ENCODE measurements at regions not wholly inside any gene's neighbourhood (a gene's known extent, or its start where the extent isn't known, plus 50 kb on each side); places are given as distances from the start of the nearest gene placed in this dataset.

GRCh38 chr1:208333676-208334075 is 89.5 kb upstream of the PLXNA2 start:
- H3K4me3 ChIP-seq (ENCODE audit: low read length in 3 of 3) = no peak overlapping the region
- no peaks in the 10 kb centered on the region for H3K9me3 ChIP-seq (ENCODE audit: control insufficient read depth in 2 of 3, insufficient read depth in 1 of 3, low read length in 3 of 3)
- intact Hi-C loops (cut with DNase I) = no loop called here
- H3K27me3 ChIP-seq (ENCODE audit: control insufficient read depth, insufficient read depth, low read length) = no peaks in the 10 kb centered on the region
- TF ChIP-seq CTCF (IDR thresholded peaks at IDR 0.05; ENCODE audit: borderline replicate concordance, extremely low read depth, insufficient read depth) = no peak
- DNase-seq (no peak), FAIRE-seq (no peak)
- H3K9ac ChIP-seq (ENCODE audit: low read length in 3 of 3) = no peak overlapping the region
- no peaks in the 10 kb centered on the region for H3K4me1 ChIP-seq (ENCODE audit: control insufficient read depth in 2 of 3, insufficient read depth in 2 of 3, low read depth in 1 of 3, low read length in 3 of 3)
- no peak overlapping the region for H3K27ac ChIP-seq (ENCODE audit: low read depth in 2 of 2, low read length in 2 of 2)
- no peaks in the 10 kb centered on the region for H3K36me3 ChIP-seq (ENCODE audit: control insufficient read depth in 2 of 3, insufficient read depth in 3 of 3, low read length in 3 of 3)

- no peak overlapping the region for H3K9ac ChIP-seq (ENCODE audit: low read length in 3 of 3)
- H3K9me3 ChIP-seq (ENCODE audit: control insufficient read depth in 2 of 3, insufficient read depth in 1 of 3, low read length in 3 of 3) = no peaks in the 10 kb centered on the region
- H3K27ac ChIP-seq (ENCODE audit: low read depth in 2 of 2, low read length in 2 of 2) = no peak overlapping the region
Observed at GRCh38 chr1:208335371-208336136, 91.4 kb upstream of the PLXNA2 start.

GRCh38 chr1:208336137-208336518 is 91.9 kb upstream of the PLXNA2 start:
- Histone ChIP-seq H3K27ac (ENCODE audit: low read depth in 2 of 2, low read length in 2 of 2) (no peak overlapping the region), H3K27me3 (ENCODE audit: control insufficient read depth, insufficient read depth, low read length) (no peaks in the 10 kb centered on the region), H3K9ac (ENCODE audit: low read length in 3 of 3) (no peak overlapping the region), H3K9me3 (ENCODE audit: control insufficient read depth in 2 of 3, insufficient read depth in 1 of 3, low read length in 3 of 3) (no peaks in the 10 kb centered on the region), H3K36me3 (ENCODE audit: control insufficient read depth in 2 of 3, insufficient read depth in 3 of 3, low read length in 3 of 3) (no peaks in the 10 kb centered on the region), H3K4me1 (ENCODE audit: control insufficient read depth in 2 of 3, insufficient read depth in 2 of 3, low read depth in 1 of 3, low read length in 3 of 3) (no peaks in the 10 kb centered on the region), H3K4me3 (ENCODE audit: low read length in 3 of 3) (no peak overlapping the region)
- DNase-seq (no peak), FAIRE-seq (no peak)
- intact Hi-C loops (cut with DNase I) = no loop called here
- no peak for TF ChIP-seq CTCF (IDR thresholded peaks at IDR 0.05; ENCODE audit: borderline replicate concordance, extremely low read depth, insufficient read depth)

More at GRCh38 chr1:208335371-208336136, 91.4 kb upstream of the PLXNA2 start:
- Histone ChIP-seq H3K4me1 (ENCODE audit: control insufficient read depth in 2 of 3, insufficient read depth in 2 of 3, low read depth in 1 of 3, low read length in 3 of 3) (no peaks in the 10 kb centered on the region), H3K36me3 (ENCODE audit: control insufficient read depth in 2 of 3, insufficient read depth in 3 of 3, low read length in 3 of 3) (no peaks in the 10 kb centered on the region), H3K27me3 (ENCODE audit: control insufficient read depth, insufficient read depth, low read length) (no peaks in the 10 kb centered on the region), H3K4me3 (ENCODE audit: low read length in 3 of 3) (no peak overlapping the region)
- intact Hi-C loops (cut with DNase I) = no loop called here
- FAIRE-seq = no peak
- TF ChIP-seq CTCF (IDR thresholded peaks at IDR 0.05; ENCODE audit: borderline replicate concordance, extremely low read depth, insufficient read depth) = no peak
- peak in 1 of 5 donors; percentile 19 for DNase-seq
